SK-N-SH treated with all-trans-retinoic acid at 6 μM for 48 hours (cell line): ENCODE measurements at regions not wholly inside any gene's neighbourhood (a gene's known extent, or its start where the extent isn't known, plus 50 kb on each side); places are given as distances from the start of the nearest gene placed in this dataset.

ENCODE experiments used
- ATAC-seq: fragments of 200-7000 bp; cut with Tn5 transposase; 3 replicates; pipeline ENCODE4 v1.9.1; 2020; ENCODE audit warnings: mild to moderate bottlenecking, moderate library complexity
- ARNTL ChIP-seq: fragments of 450-650 bp; formaldehyde crosslinking; IDR thresholded peaks from 2 replicates; pipeline ENCODE4 v1.5.0; 2020; ENCODE audit warnings: low read depth, mild to moderate bottlenecking, moderate library complexity, borderline replicate concordance
- BACH2 ChIP-seq: fragments of 250-450 bp; sonication (Bioruptor Pico); IDR thresholded peaks from 2 replicates; pipeline ENCODE4 v1.9.0; 2021; ENCODE audit warnings: mild to moderate bottlenecking, borderline replicate concordance
- CSDC2 ChIP-seq: fragments of 250-450 bp; sonication (Bioruptor Pico); IDR thresholded peaks from 2 replicates; pipeline ENCODE4 v1.5.0; 2020; ENCODE audit warnings: mild to moderate bottlenecking, moderate library complexity
- ESRRG ChIP-seq: fragments of 250-450 bp; sonication (Bioruptor Pico); IDR thresholded peaks from 2 replicates; pipeline ENCODE4 v1.6.1; 2021; ENCODE audit warnings: mild to moderate bottlenecking
- GLIS3 ChIP-seq: fragments of 250-450 bp; sonication (Bioruptor Pico); IDR thresholded peaks from 2 replicates; pipeline ENCODE4 v1.5.0; 2020; ENCODE audit warnings: mild to moderate bottlenecking, moderate library complexity
- ISL1 ChIP-seq: fragments of 250-450 bp; sonication (Bioruptor Pico); IDR thresholded peaks from 2 replicates; pipeline ENCODE4 v2.1.2; 2022; ENCODE audit warnings: mild to moderate bottlenecking, moderate library complexity
- OSR1 ChIP-seq: fragments of 250-450 bp; sonication (Bioruptor Pico); IDR thresholded peaks from 2 replicates; pipeline ENCODE4 v1.8.0; 2022; ENCODE audit warnings: moderate library complexity, mild to moderate bottlenecking, inconsistent platforms
- PPARA ChIP-seq: fragments of 250-450 bp; sonication (Bioruptor Pico); IDR thresholded peaks from 2 replicates; pipeline ENCODE4 v1.5.0; 2020; ENCODE audit warnings: mild to moderate bottlenecking, borderline replicate concordance
- RARB ChIP-seq: fragments of 250-450 bp; sonication (Bioruptor Pico); IDR thresholded peaks from 2 replicates; pipeline ENCODE4 v1.8.0; 2021; ENCODE audit warnings: mild to moderate bottlenecking, moderate library complexity
- SNAI2 ChIP-seq: fragments of 250-450 bp; sonication (Bioruptor Pico); IDR thresholded peaks from 2 replicates; pipeline ENCODE4 v1.5.0; 2020; ENCODE audit warnings: mild to moderate bottlenecking, moderate library complexity
- TCF4 ChIP-seq: fragments of 250-450 bp; sonication (Bioruptor Pico); IDR thresholded peaks from 2 replicates; pipeline ENCODE4 v1.8.0; 2021; ENCODE audit warnings: mild to moderate bottlenecking, moderate library complexity, borderline replicate concordance
- TOX ChIP-seq: fragments of 250-450 bp; sonication (Bioruptor Pico); IDR thresholded peaks from 2 replicates; pipeline ENCODE4 v1.8.0; 2021; ENCODE audit warnings: mild to moderate bottlenecking, moderate library complexity, borderline replicate concordance
- ZC3H10 ChIP-seq: fragments of 250-450 bp; sonication (Bioruptor Pico); IDR thresholded peaks from 2 replicates; pipeline ENCODE4 v1.5.1; 2021; ENCODE audit warnings: mild to moderate bottlenecking, moderate library complexity
- ZFP3 ChIP-seq: fragments of 250-450 bp; sonication (Bioruptor Pico); IDR thresholded peaks from 2 replicates; pipeline ENCODE4 v1.5.0; 2020; ENCODE audit warnings: mild to moderate bottlenecking, moderate library complexity
- ZFP30 ChIP-seq: fragments of 450-650 bp; formaldehyde crosslinking; IDR thresholded peaks from 2 replicates; pipeline ENCODE4 v1.5.0; 2022; ENCODE audit warnings: mild to moderate bottlenecking, moderate library complexity
- ZNF565 ChIP-seq: fragments of 450-650 bp; formaldehyde crosslinking; conservative IDR thresholded peaks from 2 replicates; pipeline ENCODE4 v1.5.0; 2020; ENCODE audit warnings: low read depth, mild to moderate bottlenecking, moderate library complexity
- ZNF70 ChIP-seq: fragments of 450-650 bp; formaldehyde crosslinking; IDR thresholded peaks from 2 replicates; pipeline ENCODE4 v1.5.0; 2020; ENCODE audit warnings: mild to moderate bottlenecking, moderate library complexity
- ZNF8 ChIP-seq: fragments of 450-650 bp; formaldehyde crosslinking; IDR thresholded peaks from 2 replicates; pipeline ENCODE4 v1.5.0; 2020; ENCODE audit warnings: mild to moderate bottlenecking, moderate library complexity
- TF ChIP-seq, protein P1 (sequence below): fragments of 250-450 bp; sonication (Bioruptor Pico); IDR thresholded peaks from 2 replicates; pipeline ENCODE4 v1.5.1; 2020; ENCODE audit warnings: low read depth, mild to moderate bottlenecking, moderate library complexity
- TF ChIP-seq, protein P2 (sequence below): fragments of 250-450 bp; sonication (Bioruptor Pico); IDR thresholded peaks from 2 replicates; pipeline ENCODE4 v1.5.0; 2020; ENCODE audit warnings: mild to moderate bottlenecking, moderate library complexity
- TF ChIP-seq, protein P3 (sequence below): fragments of 250-450 bp; sonication (Bioruptor Pico); IDR thresholded peaks from 2 replicates; pipeline ENCODE4 v1.8.0; 2020; ENCODE audit warnings: mild to moderate bottlenecking, moderate library complexity, borderline replicate concordance
- TF ChIP-seq, protein P4 (sequence below): fragments of 250-450 bp; sonication (Bioruptor Pico); IDR thresholded peaks from 2 replicates; pipeline ENCODE4 v1.5.1; 2021; ENCODE audit warnings: mild to moderate bottlenecking, moderate library complexity
- TF ChIP-seq, protein P5 (sequence below): fragments of 250-450 bp; sonication (Bioruptor Pico); IDR thresholded peaks from 2 replicates; pipeline ENCODE4 v1.8.0; 2021; ENCODE audit warnings: low read depth, mild to moderate bottlenecking, moderate library complexity, borderline replicate concordance

DNA sequence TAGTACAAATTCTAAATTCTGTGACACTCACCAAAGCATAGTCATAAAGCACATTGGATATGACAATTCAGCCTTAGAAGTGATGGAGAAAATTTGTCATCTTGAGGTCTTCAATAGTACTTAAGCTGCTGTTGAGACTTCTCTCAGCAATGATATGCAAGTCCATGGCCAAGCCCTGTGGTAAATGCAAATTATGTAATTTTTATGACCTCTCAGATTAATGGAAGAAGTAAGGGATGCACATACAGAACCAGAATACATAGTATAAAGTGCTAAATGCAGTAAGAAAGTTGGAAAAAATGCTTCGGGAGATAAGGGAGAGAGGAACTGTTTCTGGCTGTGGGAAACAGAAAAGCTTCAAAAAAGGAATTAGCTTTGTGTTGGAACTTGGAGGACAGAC is 700.7 kb downstream of the RNF144B start:
- ATAC-seq: no peak
- TF ChIP-seq ZFP30 (CRISPR knock-in tag): no peak
- TF ChIP-seq GLIS3 (CRISPR knock-in tag): no peak
- TF ChIP-seq, protein P1, sequence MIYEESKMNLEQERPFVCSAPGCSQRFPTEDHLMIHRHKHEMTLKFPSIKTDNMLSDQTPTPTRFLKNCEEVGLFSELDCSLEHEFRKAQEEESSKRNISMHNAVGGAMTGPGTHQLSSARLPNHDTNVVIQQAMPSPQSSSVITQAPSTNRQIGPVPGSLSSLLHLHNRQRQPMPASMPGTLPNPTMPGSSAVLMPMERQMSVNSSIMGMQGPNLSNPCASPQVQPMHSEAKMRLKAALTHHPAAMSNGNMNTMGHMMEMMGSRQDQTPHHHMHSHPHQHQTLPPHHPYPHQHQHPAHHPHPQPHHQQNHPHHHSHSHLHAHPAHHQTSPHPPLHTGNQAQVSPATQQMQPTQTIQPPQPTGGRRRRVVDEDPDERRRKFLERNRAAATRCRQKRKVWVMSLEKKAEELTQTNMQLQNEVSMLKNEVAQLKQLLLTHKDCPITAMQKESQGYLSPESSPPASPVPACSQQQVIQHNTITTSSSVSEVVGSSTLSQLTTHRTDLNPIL (CRISPR knock-in tag): no peak
- no peak for TF ChIP-seq ZNF565 (CRISPR knock-in tag)
- TF ChIP-seq ZC3H10 (CRISPR knock-in tag): no peak
- no peak for TF ChIP-seq OSR1 (CRISPR knock-in tag)
- TF ChIP-seq ZFP3 (CRISPR knock-in tag): no peak
- TF ChIP-seq PPARA (CRISPR knock-in tag): no peak
- TF ChIP-seq ESRRG (CRISPR knock-in tag): no peak
- no peak for TF ChIP-seq RARB (CRISPR knock-in tag)
- TF ChIP-seq, all 23 proteins: peak for 0

DNA sequence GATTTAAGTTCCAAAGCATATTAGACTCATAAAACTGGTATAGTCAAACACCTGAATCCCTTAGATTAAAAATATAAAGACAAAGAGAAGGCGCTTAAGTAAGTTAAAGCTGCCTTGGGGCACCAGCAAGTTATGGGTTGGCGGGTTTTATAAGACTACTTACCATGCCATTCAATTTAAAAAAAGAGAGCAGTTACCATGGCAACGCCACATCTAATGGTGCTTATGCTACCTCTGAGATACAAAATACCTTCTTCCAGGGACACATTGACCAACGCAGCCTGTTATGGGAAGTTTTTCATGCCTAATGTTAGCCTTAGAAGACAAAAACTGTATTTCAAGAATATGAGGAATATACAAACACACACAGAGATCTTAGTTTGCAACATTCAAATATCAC is 713.6 kb downstream of the RNF144B start:
- TF ChIP-seq ESRRG (CRISPR knock-in tag) (no peak), OSR1 (CRISPR knock-in tag) (no peak), PPARA (CRISPR knock-in tag) (no peak), SNAI2 (no peak), ZC3H10 (CRISPR knock-in tag) (no peak), ZNF565 (CRISPR knock-in tag) (no peak), ARNTL (CRISPR knock-in tag) (no peak), CSDC2 (no peak), BACH2 (CRISPR knock-in tag) (no peak), RARB (CRISPR knock-in tag) (no peak), ZFP30 (CRISPR knock-in tag) (no peak), TCF4 (CRISPR knock-in tag) (no peak), ZNF70 (CRISPR knock-in tag) (no peak), TOX (no peak), ISL1 (CRISPR knock-in tag) (no peak)
- TF ChIP-seq, protein P2, sequence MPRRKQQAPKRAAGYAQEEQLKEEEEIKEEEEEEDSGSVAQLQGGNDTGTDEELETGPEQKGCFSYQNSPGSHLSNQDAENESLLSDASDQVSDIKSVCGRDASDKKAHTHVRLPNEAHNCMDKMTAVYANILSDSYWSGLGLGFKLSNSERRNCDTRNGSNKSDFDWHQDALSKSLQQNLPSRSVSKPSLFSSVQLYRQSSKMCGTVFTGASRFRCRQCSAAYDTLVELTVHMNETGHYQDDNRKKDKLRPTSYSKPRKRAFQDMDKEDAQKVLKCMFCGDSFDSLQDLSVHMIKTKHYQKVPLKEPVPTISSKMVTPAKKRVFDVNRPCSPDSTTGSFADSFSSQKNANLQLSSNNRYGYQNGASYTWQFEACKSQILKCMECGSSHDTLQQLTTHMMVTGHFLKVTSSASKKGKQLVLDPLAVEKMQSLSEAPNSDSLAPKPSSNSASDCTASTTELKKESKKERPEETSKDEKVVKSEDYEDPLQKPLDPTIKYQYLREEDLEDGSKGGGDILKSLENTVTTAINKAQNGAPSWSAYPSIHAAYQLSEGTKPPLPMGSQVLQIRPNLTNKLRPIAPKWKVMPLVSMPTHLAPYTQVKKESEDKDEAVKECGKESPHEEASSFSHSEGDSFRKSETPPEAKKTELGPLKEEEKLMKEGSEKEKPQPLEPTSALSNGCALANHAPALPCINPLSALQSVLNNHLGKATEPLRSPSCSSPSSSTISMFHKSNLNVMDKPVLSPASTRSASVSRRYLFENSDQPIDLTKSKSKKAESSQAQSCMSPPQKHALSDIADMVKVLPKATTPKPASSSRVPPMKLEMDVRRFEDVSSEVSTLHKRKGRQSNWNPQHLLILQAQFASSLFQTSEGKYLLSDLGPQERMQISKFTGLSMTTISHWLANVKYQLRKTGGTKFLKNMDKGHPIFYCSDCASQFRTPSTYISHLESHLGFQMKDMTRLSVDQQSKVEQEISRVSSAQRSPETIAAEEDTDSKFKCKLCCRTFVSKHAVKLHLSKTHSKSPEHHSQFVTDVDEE (CRISPR knock-in tag): no peak
- TF ChIP-seq, protein P1 (CRISPR knock-in tag): no peak
- TF ChIP-seq, protein P3, sequence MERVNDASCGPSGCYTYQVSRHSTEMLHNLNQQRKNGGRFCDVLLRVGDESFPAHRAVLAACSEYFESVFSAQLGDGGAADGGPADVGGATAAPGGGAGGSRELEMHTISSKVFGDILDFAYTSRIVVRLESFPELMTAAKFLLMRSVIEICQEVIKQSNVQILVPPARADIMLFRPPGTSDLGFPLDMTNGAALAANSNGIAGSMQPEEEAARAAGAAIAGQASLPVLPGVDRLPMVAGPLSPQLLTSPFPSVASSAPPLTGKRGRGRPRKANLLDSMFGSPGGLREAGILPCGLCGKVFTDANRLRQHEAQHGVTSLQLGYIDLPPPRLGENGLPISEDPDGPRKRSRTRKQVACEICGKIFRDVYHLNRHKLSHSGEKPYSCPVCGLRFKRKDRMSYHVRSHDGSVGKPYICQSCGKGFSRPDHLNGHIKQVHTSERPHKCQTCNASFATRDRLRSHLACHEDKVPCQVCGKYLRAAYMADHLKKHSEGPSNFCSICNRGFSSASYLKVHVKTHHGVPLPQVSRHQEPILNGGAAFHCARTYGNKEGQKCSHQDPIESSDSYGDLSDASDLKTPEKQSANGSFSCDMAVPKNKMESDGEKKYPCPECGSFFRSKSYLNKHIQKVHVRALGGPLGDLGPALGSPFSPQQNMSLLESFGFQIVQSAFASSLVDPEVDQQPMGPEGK: no peak
- ATAC-seq: no peak

DNA sequence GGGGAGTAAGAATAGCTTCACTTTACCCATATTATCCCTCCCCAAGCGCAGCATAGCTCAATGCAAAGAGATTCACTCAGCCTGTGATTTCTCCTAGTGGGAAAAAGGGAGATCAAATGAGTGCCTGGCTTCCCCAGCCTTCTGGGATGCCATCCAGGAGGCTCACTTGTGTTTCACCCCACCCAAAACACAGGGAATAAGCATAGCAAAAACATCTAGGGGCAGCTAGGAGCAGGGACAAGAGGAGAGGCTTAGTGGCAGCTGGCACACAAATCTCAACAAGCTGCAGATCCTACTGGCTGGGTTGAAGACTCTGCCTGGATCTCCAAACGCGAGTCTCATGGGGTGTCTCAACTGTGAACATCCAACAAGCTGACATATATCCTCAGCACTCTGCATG is 715.8 kb downstream of the RNF144B start:
- ATAC-seq: no peak
- TF ChIP-seq ZC3H10 (CRISPR knock-in tag): no peak
- TF ChIP-seq SNAI2: no peak
- TF ChIP-seq OSR1 (CRISPR knock-in tag): no peak
- TF ChIP-seq, protein P2 (CRISPR knock-in tag): no peak
- TF ChIP-seq ZNF8 (CRISPR knock-in tag): no peak
- TF ChIP-seq, protein P4, sequence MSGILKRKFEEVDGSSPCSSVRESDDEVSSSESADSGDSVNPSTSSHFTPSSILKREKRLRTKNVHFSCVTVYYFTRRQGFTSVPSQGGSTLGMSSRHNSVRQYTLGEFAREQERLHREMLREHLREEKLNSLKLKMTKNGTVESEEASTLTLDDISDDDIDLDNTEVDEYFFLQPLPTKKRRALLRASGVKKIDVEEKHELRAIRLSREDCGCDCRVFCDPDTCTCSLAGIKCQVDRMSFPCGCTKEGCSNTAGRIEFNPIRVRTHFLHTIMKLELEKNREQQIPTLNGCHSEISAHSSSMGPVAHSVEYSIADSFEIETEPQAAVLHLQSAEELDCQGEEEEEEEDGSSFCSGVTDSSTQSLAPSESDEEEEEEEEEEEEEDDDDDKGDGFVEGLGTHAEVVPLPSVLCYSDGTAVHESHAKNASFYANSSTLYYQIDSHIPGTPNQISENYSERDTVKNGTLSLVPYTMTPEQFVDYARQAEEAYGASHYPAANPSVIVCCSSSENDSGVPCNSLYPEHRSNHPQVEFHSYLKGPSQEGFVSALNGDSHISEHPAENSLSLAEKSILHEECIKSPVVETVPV (CRISPR knock-in tag): no peak
- no peak for TF ChIP-seq ZFP3 (CRISPR knock-in tag)
- TF ChIP-seq PPARA (CRISPR knock-in tag): no peak
- TF ChIP-seq CSDC2: no peak
- no peak for TF ChIP-seq ISL1 (CRISPR knock-in tag)
- TF ChIP-seq TOX: no peak
- no peak for TF ChIP-seq TCF4 (CRISPR knock-in tag)
- TF ChIP-seq, protein P5, sequence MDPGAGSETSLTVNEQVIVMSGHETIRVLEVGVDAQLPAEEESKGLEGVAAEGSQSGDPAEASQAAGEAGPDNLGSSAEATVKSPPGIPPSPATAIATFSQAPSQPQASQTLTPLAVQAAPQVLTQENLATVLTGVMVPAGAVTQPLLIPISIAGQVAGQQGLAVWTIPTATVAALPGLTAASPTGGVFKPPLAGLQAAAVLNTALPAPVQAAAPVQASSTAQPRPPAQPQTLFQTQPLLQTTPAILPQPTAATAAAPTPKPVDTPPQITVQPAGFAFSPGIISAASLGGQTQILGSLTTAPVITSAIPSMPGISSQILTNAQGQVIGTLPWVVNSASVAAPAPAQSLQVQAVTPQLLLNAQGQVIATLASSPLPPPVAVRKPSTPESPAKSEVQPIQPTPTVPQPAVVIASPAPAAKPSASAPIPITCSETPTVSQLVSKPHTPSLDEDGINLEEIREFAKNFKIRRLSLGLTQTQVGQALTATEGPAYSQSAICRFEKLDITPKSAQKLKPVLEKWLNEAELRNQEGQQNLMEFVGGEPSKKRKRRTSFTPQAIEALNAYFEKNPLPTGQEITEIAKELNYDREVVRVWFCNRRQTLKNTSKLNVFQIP (CRISPR knock-in tag): no peak
